ENCODE measurements at regions not wholly inside any gene's neighbourhood (a gene's known extent, or its start where the extent isn't known, plus 50 kb on each side); places are given as distances from the start of the nearest gene placed in this dataset.

GRCh38 chr18:78146136-78147085 lies 833.2 kb upstream of the SALL3 start:
- TF ChIP-seq, protein P1, sequence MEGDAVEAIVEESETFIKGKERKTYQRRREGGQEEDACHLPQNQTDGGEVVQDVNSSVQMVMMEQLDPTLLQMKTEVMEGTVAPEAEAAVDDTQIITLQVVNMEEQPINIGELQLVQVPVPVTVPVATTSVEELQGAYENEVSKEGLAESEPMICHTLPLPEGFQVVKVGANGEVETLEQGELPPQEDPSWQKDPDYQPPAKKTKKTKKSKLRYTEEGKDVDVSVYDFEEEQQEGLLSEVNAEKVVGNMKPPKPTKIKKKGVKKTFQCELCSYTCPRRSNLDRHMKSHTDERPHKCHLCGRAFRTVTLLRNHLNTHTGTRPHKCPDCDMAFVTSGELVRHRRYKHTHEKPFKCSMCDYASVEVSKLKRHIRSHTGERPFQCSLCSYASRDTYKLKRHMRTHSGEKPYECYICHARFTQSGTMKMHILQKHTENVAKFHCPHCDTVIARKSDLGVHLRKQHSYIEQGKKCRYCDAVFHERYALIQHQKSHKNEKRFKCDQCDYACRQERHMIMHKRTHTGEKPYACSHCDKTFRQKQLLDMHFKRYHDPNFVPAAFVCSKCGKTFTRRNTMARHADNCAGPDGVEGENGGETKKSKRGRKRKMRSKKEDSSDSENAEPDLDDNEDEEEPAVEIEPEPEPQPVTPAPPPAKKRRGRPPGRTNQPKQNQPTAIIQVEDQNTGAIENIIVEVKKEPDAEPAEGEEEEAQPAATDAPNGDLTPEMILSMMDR (IDR thresholded peaks at IDR 0.05), result no peak
- no peak overlapping the region for H3K4me3 ChIP-seq
- no peak overlapping the region for H3K27ac ChIP-seq
- DNase-seq (ENCODE audit: low spot score), result no peak

GRCh38 chr18:78150590-78150989 lies 829.0 kb upstream of the SALL3 start:
- H3K4me3 ChIP-seq, result no peak overlapping the region
- TF ChIP-seq, protein P1 (IDR thresholded peaks at IDR 0.05), result no peak
- no peak for DNase-seq (ENCODE audit: low spot score)
- no peak overlapping the region for H3K27ac ChIP-seq

- DNase-seq (ENCODE audit: low spot score), result no peak
- no peak overlapping the region for H3K27ac ChIP-seq
- TF ChIP-seq, protein P1 (IDR thresholded peaks at IDR 0.05), result no peak
- H3K4me3 ChIP-seq, result no peak overlapping the region
Observed at GRCh38 chr18:78151234-78151633, 828.4 kb upstream of the SALL3 start.

DNA sequence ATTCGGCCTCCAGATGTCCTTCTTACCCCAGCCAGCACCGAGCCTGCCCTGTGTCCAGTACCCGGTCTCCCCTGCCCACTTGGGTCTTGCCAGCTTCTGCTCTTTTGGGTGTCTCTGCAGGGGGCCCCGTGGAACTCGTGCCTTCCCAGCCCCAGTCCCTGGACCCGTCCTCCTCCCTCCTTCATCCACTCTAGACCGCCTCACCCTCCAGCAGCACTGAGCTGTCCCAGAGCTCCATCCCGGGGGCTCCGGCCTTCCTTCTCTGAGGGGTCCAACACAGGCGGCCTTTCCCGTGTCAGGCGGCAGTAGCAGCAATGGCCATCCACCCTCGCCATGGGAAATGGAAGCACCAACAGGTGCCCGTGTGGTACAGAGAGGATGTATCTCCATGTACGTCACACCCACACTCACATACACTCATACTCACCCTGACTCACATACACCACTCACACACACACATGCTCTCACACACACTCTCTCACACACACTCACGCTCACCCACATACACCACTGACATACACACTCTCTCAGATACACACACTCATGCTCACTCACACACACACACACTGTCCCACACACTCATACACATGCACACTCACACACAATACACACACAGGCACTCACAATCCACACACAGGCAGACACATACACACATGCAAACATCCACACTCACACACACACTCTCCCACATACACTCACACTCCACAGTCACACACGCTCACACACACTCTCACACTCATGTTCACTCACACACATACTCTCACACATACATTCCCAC lies 827.5 kb upstream of the SALL3 start:
- Histone ChIP-seq H3K27ac (no peak overlapping the region), H3K4me3 (no peak overlapping the region)
- DNase-seq (ENCODE audit: low spot score), result no peak
- TF ChIP-seq, protein P1 (IDR thresholded peaks at IDR 0.05), result no peak

GRCh38 chr18:78153362-78153761 lies 826.3 kb upstream of the SALL3 start:
- H3K4me3 ChIP-seq, result no peak overlapping the region
- TF ChIP-seq, protein P1 (IDR thresholded peaks at IDR 0.05), result no peak
- no peak for DNase-seq (ENCODE audit: low spot score)
- no peak overlapping the region for H3K27ac ChIP-seq

DNA sequence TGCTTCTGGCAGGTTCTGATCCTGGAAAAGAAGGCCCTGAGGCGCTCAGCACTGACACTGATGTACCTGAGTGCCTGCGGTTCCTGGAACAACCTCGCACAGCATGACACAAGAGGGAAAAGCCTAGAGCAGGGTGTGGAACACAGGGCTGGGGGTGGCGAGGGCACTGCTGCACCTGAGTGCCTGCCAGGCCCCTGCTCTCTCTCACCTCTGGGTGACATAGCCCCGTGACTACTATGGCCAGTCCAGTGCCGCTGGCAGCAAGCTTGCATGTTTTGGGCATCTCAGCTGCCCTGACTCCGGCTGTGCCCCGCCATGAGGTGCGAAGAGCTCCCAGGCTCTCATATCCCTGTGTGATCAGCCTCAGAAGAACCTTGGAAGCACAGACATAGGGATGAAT lies 825.2 kb upstream of the SALL3 start:
- TF ChIP-seq, protein P1 (IDR thresholded peaks at IDR 0.05), result no peak
- no peak overlapping the region for H3K4me3 ChIP-seq
- no peak overlapping the region for H3K27ac ChIP-seq
- no peak for DNase-seq (ENCODE audit: low spot score)

All from coronary artery (tissue), 2 donors.